ENCODE measurements at regions not wholly inside any gene's neighbourhood (a gene's known extent, or its start where the extent isn't known, plus 50 kb on each side); places are given as distances from the start of the nearest gene placed in this dataset.

- no peak for TF ChIP-seq POLR2A (IDR thresholded peaks at IDR 0.05)
- TF ChIP-seq CTCF (IDR thresholded peaks at IDR 0.05), result no peak
Observed at GRCh38 chr16:50468749-50469078, 79.5 kb upstream of the NKD1 start.
